ENCODE measurements at regions not wholly inside any gene's neighbourhood (a gene's known extent, or its start where the extent isn't known, plus 50 kb on each side); places are given as distances from the start of the nearest gene placed in this dataset.

GRCh38 chr2:241984271-241984655 lies 114.7 kb downstream of the RTP5 start (continued):
- TF ChIP-seq, protein P1, sequence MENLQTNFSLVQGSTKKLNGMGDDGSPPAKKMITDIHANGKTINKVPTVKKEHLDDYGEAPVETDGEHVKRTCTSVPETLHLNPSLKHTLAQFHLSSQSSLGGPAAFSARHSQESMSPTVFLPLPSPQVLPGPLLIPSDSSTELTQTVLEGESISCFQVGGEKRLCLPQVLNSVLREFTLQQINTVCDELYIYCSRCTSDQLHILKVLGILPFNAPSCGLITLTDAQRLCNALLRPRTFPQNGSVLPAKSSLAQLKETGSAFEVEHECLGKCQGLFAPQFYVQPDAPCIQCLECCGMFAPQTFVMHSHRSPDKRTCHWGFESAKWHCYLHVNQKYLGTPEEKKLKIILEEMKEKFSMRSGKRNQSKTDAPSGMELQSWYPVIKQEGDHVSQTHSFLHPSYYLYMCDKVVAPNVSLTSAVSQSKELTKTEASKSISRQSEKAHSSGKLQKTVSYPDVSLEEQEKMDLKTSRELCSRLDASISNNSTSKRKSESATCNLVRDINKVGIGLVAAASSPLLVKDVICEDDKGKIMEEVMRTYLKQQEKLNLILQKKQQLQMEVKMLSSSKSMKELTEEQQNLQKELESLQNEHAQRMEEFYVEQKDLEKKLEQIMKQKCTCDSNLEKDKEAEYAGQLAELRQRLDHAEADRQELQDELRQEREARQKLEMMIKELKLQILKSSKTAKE (IDR thresholded peaks at IDR 0.05; ENCODE audit: low read depth, poor library complexity, severe bottlenecking): no peak
- TF ChIP-seq POLR2A (IDR thresholded peaks at IDR 0.05; ENCODE audit: low read depth, low read length): no peak
- no peak for TF ChIP-seq IRF5 (IDR thresholded peaks at IDR 0.05; ENCODE audit: borderline replicate concordance)
- TF ChIP-seq NR2C2 (IDR thresholded peaks at IDR 0.05; ENCODE audit: borderline replicate concordance, control insufficient read depth, insufficient read length, low read depth): no peak
- TF ChIP-seq NRF1 (conservative IDR thresholded peaks at IDR 0.05; ENCODE audit: low read depth, low read length): no peak
- TF ChIP-seq RBBP5 (conservative IDR thresholded peaks at IDR 0.05): no peak

- SMC1A ChIA-PET (ENCODE audit: uncharacterized antibody, unreplicated experiment): no interaction called here
- CTCF ChIA-PET: no interaction called here
- FAIRE-seq (no peak), DNase-seq (ENCODE audit: low read depth, low spot score) (no peak), ATAC-seq (no peak)
- H2AFZ ChIP-seq (ENCODE audit: control insufficient read depth, low read depth, low read length): no peak overlapping the region
- H3K27me3 ChIP-seq (replicated peaks in 1 of 2; ENCODE audit: control insufficient read depth in 2 of 2, insufficient read depth in 2 of 2, low read length in 1 of 2): no peaks in the 10 kb centered on the region
- no peaks in the 10 kb centered on the region for H4K20me1 ChIP-seq (ENCODE audit: control insufficient read depth, insufficient read depth)
- H3K27ac ChIP-seq (ENCODE audit: control insufficient read depth, insufficient read depth): no peak overlapping the region
- no peak overlapping the region for H3K9ac ChIP-seq (ENCODE audit: control insufficient read depth, insufficient read depth, low read length)
- no peak overlapping the region for H3K4me3 ChIP-seq
- no peaks in the 10 kb centered on the region for H3K79me2 ChIP-seq (ENCODE audit: control insufficient read depth, insufficient read depth, low read length)
- intact Hi-C loops (cut with micrococcal nuclease; ENCODE audit: unreplicated experiment): no loop called here
- no peaks in the 10 kb centered on the region for H3K36me3 ChIP-seq (ENCODE audit: control insufficient read depth in 2 of 2, insufficient read depth in 2 of 2, low read length in 1 of 2)
- H3K4me2 ChIP-seq (ENCODE audit: control insufficient read depth, insufficient read depth): no peak overlapping the region
- no TSS peak for BruUV-seq (replicated peaks)
- H3K9me3 ChIP-seq (replicated peaks; ENCODE audit: control insufficient read depth, insufficient read depth, low read length): no peaks in the 10 kb centered on the region; the same call in 2 of the 3 replicates
- WGBS (ENCODE audit: insufficient coverage, insufficient replicate concordance, low lambda C conversion rate, missing lambda C conversion rate): 35% methylated on average over 6 of the region's 6 CpGs
- RAD21 ChIA-PET (ENCODE audit: unreplicated experiment): no interaction called here
- in situ Hi-C loops (cut with MboI): no loop called here
- POLR2A ChIA-PET: no interaction called here
- H3K4me1 ChIP-seq (ENCODE audit: control insufficient read depth, insufficient read depth, low read length): no peaks in the 10 kb centered on the region
- TF ChIP-seq CHD4 (IDR thresholded peaks at IDR 0.05) (no peak), SMARCA5 (IDR thresholded peaks at IDR 0.05) (no peak), HDAC2 (IDR thresholded peaks at IDR 0.05) (no peak), CEBPZ (IDR thresholded peaks at IDR 0.05; ENCODE audit: low read depth, low read length) (no peak), POLR2AphosphoS2 (IDR thresholded peaks at IDR 0.05; ENCODE audit: low read depth, low read length) (no peak)
- TF ChIP-seq, protein P2, sequence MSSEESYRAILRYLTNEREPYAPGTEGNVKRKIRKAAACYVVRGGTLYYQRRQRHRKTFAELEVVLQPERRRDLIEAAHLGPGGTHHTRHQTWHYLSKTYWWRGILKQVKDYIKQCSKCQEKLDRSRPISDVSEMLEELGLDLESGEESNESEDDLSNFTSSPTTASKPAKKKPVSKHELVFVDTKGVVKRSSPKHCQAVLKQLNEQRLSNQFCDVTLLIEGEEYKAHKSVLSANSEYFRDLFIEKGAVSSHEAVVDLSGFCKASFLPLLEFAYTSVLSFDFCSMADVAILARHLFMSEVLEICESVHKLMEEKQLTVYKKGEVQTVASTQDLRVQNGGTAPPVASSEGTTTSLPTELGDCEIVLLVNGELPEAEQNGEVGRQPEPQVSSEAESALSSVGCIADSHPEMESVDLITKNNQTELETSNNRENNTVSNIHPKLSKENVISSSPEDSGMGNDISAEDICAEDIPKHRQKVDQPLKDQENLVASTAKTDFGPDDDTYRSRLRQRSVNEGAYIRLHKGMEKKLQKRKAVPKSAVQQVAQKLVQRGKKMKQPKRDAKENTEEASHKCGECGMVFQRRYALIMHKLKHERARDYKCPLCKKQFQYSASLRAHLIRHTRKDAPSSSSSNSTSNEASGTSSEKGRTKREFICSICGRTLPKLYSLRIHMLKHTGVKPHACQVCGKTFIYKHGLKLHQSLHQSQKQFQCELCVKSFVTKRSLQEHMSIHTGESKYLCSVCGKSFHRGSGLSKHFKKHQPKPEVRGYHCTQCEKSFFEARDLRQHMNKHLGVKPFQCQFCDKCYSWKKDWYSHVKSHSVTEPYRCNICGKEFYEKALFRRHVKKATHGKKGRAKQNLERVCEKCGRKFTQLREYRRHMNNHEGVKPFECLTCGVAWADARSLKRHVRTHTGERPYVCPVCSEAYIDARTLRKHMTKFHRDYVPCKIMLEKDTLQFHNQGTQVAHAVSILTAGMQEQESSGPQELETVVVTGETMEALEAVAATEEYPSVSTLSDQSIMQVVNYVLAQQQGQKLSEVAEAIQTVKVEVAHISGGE (CRISPR knock-in tag; IDR thresholded peaks at IDR 0.05): no peak
These were observed 115.1 kb downstream of the RTP5 start for GRCh38 chr2:241984658-241985057.
